HT-29 (cell line): ENCODE measurements at regions not wholly inside any gene's neighbourhood (a gene's known extent, or its start where the extent isn't known, plus 50 kb on each side); places are given as distances from the start of the nearest gene placed in this dataset.

ENCODE experiments used
- DNase-seq: peaks from one replicate; pipeline ENCODE4 v3.0.0-alpha.2; 2015; ENCODE audit warnings: low spot score

DNA sequence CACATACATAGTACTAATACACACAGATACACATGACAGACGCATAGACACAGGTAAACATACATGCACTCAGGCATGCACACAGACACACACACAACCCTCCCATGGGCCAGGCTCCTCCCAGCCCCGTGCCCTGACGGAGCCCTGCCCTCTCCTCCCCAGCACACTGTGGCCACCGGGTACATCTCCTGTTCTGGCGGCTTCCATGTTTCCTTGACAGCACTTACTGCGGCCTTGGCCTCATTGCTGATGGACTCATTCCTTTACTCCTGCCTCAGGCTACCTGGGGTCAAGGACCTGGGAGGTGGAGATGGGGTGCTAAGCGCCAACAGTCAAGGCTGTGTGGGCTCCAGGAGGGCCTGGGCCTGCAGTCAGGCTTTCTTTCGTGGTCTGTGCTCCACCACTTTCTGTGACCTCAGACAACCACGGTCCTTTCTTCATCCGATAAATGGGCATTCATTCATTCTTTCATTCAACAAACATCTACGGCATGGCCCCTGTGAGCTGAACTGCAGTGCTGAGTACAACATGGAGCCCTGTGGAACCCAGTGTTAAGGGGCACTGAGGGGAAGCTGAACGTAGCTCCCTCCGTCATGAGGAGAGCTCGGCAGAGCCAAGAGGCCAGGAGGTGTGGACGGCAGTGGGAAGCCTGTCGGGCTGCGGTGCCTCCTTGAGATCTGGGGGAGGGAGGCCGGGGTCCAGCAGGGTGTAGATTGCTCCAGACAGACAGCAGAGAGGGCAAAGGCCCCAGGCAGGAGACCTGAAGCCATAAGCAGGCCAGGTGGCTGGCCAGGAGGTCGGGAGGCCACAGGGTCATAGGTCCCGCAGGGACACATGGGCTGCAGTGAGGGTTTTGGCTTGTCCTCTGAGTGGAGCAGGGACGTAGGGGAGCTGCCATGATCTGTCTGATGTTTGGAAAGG, 190.4 kb upstream of the HDAC4 start:
- DNase-seq, result no peak

DNA sequence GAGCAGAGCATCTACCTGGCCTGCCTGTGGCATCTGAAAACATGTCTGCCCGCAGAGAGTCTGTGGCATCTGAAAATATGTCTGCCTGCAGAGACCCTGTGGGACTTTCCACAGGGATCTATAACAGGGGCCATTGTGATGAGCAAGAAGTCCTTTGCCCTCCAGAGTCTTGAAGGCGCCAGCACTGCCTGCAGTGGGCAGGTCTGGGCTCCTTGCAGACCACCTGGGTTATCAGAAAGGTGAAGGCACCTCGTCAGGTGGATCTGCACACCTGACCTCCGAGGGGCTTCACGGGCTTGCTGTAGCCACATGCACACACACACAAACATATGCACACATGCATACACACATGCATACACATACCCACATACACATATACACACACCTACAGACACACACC, 189.5 kb upstream of the HDAC4 start:
- DNase-seq, result no peak

DNA sequence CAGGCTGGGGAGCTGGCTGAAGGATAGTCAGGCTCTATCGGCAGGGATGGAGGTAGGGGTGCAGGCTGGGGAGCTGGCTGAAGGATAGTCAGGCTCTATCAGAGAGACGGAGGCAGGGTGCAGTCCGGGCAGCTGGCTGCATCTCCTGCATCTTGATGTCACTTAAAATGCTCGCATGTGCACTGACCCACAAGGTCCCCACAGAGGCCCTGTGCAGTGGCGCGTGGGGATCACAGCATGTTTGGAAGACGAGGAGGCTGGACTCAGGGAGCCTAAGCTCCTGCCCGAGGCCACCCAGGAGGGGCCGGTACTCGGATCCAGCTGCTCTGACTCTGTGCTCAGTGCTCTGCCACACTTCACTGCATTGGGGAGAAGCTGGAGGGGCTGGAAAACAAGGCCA, 189.0 kb upstream of the HDAC4 start:
- DNase-seq, result no peak

DNA sequence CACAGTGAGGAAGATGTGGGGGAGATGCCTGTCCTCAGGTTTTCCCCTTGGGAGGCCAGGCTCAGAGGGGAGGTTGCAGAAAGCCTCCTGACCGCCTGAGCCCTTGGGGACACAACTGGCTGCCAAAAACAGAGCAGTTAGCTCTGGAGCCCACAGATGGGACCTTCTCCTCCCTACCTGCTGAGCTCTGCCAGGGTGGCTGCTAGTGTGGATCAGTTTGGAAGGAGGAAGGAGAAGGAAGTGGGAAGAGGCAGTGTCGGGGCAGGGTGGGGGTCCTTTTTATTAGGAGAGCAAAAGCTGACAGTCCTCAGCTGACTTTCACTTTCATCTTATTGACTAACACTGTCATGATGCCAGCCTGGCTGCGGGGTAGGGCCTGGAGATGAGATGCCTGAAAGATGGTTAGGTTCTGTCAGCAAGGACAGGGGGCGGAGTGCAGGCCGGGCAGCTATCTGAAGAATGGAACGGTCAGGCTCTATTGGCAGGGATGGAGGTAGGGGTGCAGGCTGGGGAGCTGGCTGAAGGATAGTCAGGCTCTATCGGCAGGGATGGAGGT, 188.5 kb upstream of the HDAC4 start:
- DNase-seq, result no peak

DNA sequence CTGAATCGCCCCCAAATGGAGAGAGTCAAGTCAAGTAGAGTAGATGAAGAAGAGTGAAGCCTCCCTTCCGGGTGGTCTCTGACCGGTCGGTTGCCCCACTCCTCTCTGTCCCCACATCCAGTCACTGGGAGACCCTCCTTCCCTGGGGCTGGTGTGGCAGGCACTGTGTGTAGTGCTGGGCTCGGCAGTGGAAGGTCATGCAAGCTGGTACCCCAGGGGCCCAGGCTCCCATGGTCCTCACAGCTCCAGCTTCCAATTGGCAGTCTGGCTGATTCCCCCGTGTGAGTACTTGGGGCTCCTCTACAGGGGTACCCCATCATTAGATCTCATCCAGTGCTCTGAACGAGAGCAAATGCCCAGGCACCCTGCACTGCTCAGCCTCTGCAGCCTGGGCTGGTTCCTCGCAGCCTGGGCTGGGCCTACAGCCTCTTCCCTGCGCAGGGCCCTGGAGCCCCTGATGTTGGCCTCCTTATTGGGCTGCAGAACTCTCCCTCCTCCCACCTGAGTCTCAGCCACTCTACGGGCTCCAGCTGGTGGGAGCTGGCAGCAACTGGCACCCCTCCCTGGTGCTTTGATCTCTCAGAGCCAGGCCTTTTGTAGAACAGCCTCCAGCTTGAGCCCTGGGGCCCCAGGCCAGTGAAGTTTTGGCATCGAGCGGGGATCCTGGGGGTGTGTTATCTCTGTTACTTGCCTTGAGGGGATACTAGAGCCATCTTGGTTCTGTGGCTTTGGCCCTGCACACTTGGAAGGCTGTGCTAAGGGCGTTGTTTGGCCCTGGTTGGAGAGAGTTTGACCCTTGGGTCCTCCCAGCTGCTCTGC, 187.8 kb upstream of the HDAC4 start:
- no peak for DNase-seq

DNA sequence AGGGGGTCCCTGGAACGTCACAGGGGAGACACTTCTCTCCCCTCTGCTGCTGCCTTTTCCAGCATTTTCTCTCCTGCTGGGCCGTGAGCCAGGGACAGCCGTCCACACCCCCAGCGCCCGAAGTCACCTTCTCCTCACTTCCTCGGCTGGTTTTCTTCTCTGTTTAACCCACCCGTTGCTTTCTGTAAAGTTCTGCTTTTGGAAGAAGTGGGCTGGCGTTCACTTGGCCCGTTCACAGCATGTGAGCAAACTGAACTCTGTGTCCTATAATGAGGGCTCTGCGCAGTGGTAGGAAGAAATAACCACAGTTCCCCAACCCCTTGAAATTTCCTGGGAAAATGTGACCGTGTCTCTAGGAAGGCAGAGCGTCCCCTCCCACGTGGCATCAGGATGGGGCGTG, 187.0 kb upstream of the HDAC4 start:
- DNase-seq, result no peak

DNA sequence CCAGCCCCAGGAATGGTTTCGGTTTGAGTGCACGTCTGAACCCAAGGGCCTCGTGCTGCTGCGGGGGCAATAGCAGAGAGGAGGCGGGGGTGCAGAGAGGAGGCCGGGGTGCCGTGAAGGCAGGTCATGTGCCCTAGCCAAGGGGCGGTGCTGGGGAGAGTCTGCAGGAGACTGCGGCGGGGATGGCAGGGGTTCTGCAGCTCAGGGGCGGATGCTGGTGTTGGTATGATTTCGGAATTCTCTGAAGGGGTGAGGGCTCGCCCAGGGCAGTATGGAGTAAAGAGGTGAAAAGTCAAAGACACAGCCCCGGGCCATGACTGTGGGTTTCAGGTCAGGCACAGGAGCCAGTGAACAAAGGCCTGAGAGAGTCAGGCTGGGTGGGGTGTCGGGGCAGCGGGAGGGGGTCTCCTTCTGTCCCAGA, 186.5 kb upstream of the HDAC4 start:
- DNase-seq, result no peak

DNA sequence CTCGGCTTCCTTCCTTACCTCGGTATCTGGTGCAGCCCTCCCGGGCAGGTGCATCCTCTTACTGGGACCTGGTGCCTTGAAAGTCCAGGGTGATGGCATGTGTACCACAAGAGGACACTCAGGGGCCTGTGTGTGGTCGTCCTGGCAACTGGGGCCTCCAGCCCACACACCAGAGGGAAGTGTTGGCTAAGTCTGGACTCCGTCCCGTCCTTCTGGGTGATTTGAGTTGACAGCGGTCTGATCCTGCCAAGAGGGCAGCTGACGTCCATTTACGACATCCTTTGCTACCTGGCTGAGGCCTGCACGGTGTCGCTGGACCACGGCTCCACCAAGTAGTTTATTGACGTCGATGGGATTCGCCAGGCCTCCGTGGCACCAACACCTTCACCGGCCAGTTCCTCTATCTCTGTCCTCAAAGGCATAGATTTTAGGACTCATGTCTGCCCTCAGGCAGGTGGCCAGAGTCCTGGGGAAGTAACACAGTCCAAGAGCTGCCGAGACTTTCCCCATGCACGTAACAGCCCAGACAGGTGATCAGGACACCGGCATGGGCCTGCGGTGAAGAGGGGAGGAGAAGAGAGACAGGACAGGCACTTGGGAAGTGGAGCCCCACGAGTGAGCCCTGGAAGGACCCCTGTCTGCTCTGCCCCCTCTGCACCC, 186.0 kb upstream of the HDAC4 start:
- DNase-seq, result no peak

DNA sequence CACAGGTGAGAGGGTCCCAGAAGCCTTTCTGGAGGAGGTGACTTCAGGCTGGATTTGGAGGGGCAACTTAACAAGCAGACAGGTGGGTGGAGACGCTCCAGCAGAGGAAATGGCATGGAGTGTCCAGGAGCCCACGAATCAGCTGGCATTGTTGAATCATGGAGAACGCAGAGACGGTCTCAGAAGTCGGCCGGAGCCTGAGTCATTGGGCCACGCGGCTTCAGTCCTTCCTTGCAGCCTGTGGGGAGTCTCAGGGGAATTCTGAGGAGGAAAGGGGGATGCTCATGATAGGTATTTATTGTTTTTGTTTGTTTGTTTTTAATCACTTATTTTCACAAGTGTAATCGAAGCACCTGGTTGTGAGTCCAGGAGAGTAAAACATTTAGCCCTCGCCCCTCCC, 184.6 kb upstream of the HDAC4 start:
- no peak for DNase-seq

DNA sequence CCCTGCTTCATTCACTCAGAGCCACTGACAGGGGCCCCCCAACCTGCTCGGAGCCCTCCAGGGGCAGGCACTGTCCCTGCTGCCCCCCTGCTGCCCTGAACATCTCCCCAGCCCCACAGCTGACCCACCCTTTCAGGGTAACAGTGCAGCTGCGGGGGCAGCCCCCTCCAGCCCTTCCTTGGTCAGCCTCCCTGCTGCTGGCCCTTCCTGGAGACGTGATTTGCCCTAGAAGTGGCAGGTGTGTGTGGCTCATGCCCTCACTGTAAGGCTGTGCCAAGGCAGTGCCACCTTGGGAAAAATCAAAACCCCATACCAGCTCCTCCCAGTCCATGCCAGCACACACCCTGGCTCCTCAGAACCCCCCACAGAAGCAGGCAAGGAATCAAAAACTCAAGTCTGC, 184.2 kb upstream of the HDAC4 start:
- no peak for DNase-seq

DNA sequence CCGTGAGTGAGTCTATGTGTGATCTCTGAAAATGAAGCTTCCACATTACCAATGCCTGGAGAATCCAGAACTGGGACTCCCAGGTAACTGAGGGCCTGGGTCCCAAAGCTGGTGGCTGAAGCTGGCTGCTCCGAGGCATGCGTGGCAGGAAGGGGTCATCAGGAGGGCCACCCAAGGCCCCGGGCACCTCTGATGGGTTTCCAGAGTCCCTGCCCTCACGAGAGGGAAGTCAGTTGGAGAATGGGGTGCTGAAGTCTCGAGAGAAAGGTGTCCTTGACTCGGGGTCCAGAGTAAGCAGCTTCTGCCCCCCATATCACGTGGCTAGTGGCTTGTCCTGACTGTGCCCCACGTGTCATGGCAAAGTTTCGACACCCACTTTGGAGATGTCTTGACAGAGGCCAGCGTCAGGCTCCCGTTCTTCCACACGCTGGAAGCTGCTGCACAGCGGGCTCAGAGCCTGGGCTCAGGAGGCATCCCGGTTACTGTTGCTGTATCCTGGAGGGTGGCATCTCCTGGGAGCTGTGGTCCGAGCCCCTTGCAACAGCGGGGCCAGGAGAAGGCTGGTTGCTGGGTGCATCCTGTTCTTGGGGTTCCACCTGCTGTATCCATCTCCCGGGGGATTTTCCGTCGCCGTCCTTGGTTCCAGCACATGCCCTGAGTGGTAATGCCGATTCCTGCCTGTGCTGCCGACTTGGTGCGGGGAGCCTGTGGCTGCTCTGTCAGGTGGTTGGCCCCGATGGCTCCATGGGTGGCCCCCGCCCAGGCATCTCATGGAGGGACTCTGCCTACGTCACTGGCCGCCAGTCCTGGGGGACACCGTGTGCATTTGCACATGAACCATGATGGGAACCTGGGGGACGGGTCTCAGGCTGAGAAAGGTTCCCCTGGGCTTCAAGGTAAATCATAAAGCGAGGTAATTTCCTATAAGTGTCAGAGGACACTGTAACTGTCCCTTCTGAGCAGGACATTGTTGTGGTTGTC, 183.3 kb upstream of the HDAC4 start:
- no peak for DNase-seq

DNA sequence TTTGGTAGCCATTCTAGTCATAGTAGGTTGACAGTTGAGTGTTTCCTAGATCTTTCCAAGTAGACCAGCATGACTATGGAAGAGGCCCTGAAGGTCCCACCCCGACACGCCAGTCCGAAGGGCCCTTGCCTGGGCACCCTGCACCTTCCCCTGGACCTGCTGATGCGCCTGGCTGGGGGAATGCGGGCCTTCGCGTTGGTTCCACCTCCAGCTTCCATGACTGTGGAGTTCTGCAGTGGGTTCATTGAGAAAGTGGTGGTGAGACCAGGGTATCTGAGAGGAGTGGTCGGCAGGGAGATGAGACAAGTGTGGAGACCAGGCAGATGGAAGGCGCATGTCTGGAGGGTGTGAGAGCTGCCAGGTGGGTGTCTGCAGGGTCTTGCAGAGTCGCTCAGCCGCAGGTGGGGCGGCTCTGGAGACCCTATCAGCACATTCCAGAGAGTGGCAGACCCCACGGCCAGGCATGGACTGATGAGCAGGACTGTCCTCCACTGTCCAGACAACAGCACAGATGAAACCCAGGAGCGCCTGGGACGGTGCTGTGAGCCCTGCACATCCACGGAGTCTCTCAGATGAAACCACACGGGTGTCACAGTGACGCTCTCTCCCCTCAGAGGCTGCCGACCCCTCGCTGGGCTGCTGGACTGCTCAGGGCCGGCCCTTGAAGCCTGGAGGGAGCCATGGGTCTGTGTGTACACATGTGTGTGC, 182.5 kb upstream of the HDAC4 start:
- DNase-seq, result no peak

DNA sequence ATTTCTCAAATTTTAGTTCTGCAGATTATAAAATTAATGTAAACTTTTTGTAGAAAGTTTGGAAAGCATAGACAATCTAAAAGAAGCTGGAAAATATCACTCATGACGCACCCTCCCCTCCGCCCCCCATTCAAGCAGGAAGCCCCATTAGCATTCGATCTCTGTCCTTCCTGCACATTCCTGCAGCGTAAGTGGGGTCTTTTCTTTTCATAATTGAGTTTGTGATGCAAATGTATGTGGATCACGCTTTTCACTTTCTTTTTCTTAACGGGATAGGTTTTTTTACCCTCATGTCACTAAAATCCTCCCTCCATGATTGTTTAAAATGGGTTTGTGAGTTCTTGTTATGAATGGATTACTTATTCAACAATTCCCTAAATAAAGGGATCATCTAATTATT, 181.7 kb upstream of the HDAC4 start:
- DNase-seq, result no peak

DNA sequence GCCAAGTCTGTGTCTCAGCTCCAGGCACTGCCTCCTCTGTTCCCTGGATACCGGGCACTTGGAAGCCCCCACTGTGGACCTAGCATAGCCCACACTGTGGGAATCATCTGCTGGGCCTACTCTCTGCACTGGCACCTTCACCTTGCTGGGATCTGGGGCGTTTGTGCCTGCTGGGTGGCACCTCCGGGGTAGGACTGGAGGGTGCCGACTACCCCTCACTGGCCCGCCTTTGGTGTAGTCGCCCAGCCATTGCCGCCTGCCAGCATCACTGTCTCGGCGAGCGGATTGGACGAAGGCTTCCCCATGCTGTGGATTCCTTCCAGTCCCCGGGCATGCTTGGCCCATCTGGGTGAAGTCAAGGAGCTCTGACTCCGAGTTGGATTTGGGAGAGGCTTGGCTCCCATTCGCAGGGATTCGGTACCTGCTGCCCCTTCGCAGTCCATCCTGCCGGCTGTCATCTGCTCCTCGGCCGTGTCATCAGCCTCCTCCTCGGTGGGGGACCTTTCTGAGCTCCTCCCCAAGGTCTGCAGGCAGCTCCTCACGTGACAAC, 180.6 kb upstream of the HDAC4 start:
- DNase-seq, result no peak

DNA sequence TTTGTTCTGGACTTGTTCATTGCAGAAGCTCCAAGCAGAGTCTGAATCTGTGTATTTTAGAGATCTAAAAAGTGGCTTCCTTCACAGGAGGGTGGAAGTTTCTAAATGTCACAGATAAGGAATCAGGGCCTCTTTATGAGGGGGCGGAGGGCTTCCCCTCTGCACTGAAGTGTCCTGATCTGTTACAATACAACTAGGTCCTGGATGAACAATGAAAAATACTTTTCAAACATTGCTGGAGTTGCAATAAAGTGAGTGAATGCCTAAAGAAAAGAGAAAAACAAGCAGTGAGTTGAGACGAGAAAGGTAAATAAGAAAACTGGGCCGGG, 179.3 kb upstream of the HDAC4 start:
- DNase-seq, result no peak

DNA sequence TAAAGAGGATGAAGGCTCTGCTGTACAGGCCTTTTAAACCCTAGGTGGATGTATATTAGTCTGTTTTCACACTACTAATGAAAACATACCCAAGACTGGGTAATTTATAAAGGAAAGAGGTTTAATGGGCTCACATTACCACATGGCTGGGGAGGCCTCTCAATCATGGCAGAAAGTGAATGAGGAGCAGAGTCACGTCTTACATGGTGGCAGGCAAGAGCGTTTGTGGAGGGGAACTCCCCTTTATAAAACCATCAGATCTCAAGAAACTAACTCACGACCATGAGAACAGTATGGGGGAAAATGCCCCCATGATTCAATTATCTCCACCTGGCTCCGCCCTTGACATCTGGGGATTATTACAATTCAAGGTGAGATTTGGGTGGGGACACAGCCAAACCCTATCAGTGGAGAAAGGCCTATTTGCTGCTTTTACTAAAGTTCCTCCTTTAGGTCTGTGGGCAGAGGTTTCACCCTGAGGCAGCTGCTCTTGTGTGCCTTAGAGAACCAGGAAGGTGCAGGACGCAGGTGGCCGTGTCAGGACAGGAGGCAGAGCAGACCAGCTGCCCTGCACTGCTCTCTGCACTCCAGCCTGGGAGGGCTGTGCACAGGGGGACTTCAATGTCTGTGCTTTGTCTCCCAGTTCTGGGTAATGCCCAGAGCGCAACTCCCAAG, 178.8 kb upstream of the HDAC4 start:
- no peak for DNase-seq

DNA sequence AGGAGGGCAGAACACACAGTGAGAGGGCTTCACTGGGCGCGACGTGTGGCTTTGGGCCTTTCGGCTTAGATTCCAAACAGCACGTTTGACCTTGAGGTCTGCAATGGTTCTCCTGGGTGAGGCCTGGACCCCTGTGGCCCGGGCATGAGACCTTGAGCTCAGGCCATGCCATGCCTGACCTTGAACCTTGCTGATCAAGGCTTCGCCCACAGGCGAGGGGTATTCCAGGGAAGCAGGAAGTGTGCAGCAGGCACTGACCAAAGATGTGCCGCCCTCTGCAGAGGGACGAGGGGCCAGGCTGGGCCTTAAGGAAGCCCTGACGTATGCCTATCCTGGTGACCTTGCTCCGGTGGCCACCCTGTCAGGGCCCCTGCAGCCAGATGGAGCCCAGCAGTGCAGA, 178.3 kb upstream of the HDAC4 start:
- DNase-seq, result no peak

DNA sequence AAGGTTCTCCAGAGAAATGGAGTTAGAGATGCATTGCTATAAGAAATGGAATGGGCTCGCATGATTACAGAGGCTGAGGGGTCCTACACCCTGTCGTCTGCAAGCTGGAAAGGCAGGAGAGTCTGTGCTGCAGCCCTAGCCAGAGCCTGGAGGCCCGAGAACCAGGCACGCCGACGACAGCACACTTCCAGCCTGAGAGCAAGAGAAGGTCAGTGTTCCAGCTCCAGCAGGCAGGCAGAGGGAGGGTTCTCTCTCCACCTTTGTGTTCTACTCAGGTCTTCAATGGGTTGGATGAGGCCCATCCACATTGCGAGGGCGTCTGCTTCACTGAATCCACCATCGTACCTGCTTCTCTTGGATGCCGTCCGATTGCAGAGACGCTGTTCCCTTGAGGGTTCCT, 177.6 kb upstream of the HDAC4 start:
- no peak for DNase-seq

DNA sequence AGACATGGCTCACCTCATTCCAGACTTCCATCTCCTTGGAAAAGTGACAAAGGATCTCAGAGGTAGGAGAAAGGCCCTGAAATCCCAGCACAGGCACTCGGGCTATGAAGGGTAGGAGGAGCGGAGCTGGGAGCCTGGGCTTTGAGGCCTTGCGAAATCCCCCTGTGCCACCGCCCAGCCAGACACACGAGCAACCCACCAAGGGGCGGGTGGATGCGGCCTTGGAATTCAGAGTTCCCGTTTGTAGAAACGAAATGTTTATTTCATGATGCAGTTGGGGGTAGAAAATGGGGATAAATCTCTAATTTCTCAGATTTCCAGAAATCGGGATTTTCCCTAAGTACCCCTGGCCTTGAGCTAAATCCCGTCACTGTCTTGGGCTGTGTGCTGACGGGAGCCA, 177.1 kb upstream of the HDAC4 start:
- no peak for DNase-seq
